GDM1 (cell line): ENCODE measurements at regions not wholly inside any gene's neighbourhood (a gene's known extent, or its start where the extent isn't known, plus 50 kb on each side); places are given as distances from the start of the nearest gene placed in this dataset.
A peak's percentile ranks its signal among the peaks of the same experiment; 100 is the strongest.
"Not testable (repeated sequence)": the region's sequence is repeated elsewhere in the genome, so short reads cannot be mapped to it uniquely, and the experiment has no call there.

Source experiments
- DNase-seq: peaks from one replicate; lab custom pipeline; 2025; lab: John Stamatoyannopoulos, UW

GRCh38 chr1:4171480-4172450 is 271.7 kb upstream of the C1orf174 start:
- no peak for DNase-seq

GRCh38 chr1:4172644-4173599 is 272.9 kb upstream of the C1orf174 start:
- peak; percentile 11 for DNase-seq

- DNase-seq, result no peak
Measured at GRCh38 chr1:4173731-4174130, 273.7 kb upstream of the C1orf174 start.

GRCh38 chr1:4174291-4175200 is 274.5 kb upstream of the C1orf174 start:
- no peak for DNase-seq

GRCh38 chr1:4175566-4176405 is 275.7 kb upstream of the C1orf174 start:
- DNase-seq, result no peak

- DNase-seq, result no peak
Measured at GRCh38 chr1:4176841-4177240, 276.8 kb upstream of the C1orf174 start.

GRCh38 chr1:4177425-4178150 is 277.5 kb upstream of the C1orf174 start:
- DNase-seq, result no peak

GRCh38 chr1:4178501-4179113 is 278.5 kb upstream of the C1orf174 start:
- DNase-seq, result no peak

- no peak for DNase-seq
Measured at GRCh38 chr1:4179914-4180735, 280.1 kb upstream of the C1orf174 start.

GRCh38 chr1:4186486-4186885 is 286.4 kb upstream of the C1orf174 start:
- not testable (repeated sequence) for DNase-seq

- no peak for DNase-seq
Measured at GRCh38 chr1:4203501-4203900, 303.4 kb upstream of the C1orf174 start.

- DNase-seq, result no peak
Measured at GRCh38 chr1:4207183-4207582, 307.1 kb upstream of the C1orf174 start.

GRCh38 chr1:4207842-4208692 is 308.0 kb upstream of the C1orf174 start:
- no peak for DNase-seq

- no peak for DNase-seq
Measured at GRCh38 chr1:4210043-4210442, 310.0 kb upstream of the C1orf174 start.

- no peak for DNase-seq
Measured at GRCh38 chr1:4212796-4213195, 312.7 kb upstream of the C1orf174 start.

GRCh38 chr1:4213366-4213973 is 313.4 kb upstream of the C1orf174 start:
- no peak for DNase-seq

GRCh38 chr1:4214826-4215225 is 314.8 kb upstream of the C1orf174 start:
- DNase-seq, result no peak
